HG03095 (cell line): ENCODE measurements at regions not wholly inside any gene's neighbourhood (a gene's known extent, or its start where the extent isn't known, plus 50 kb on each side); places are given as distances from the start of the nearest gene placed in this dataset.
"Not testable (repeated sequence)": the region's sequence is repeated elsewhere in the genome, so short reads cannot be mapped to it uniquely, and the experiment has no call there.

Source experiments
- ATAC-seq: cut with Tn5 transposase; IDR thresholded peaks from one replicate; pipeline ENCODE4 v1.9.1; 2021; ENCODE audit warnings: moderate library complexity; ENCODE audit not compliant: unreplicated experiment

DNA sequence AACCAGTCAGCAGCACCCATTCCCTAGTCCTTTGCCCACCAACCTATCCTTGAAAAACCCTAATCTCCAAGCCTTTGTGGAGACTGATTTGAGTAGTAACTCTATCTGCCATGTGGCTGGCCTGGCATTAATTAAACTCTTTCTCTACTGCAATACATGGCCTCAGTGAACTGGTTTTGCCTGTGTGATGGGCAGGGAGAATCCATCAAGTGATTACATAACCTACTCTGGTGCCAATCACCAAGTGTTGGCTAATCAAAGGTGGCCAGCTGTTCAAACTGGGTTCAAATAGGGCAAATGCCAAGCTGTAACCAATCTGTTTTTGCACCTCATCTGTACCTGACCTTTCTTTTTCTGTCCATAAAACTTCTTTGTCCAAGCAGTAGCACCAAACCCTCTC lies 139.8 kb upstream of the XPO1 start:
- ATAC-seq = no peak

DNA sequence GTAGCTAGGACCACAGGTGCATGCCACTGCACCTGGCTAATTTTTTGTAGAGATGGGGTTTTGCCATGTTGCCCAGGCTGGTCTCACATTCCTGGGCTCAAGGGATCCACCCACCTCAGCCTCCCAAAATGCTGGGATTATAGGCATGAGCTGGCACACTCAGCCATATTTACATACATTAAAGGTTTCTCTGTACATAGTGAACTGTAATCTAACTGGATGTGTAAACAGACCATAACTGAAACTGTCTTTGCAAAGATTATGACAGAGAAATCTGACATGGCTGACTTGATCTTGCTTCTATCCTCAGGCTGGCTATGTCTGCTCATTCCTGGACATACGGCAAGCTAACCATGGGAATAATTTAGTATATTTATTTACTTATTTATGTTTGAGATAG lies 139.2 kb upstream of the XPO1 start:
- no peak for ATAC-seq

DNA sequence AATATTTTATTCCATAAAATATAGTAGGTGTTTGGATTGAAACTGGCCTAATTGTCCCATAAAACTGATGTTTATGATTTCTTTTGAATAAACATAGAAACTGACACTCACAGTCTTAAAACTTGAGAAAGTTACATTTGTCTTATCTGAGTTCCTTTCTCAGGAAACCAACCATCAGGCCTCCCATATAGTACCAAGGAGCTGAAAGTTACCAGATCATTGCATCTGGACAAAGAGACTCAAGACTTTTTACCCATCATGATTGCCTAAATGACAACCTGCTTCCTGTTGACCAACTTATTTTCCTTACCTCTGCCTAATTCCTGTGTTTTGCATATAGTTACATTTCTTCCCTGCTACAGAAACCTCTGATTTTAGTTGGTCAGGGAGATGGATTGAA lies 137.0 kb upstream of the XPO1 start:
- no peak for ATAC-seq

DNA sequence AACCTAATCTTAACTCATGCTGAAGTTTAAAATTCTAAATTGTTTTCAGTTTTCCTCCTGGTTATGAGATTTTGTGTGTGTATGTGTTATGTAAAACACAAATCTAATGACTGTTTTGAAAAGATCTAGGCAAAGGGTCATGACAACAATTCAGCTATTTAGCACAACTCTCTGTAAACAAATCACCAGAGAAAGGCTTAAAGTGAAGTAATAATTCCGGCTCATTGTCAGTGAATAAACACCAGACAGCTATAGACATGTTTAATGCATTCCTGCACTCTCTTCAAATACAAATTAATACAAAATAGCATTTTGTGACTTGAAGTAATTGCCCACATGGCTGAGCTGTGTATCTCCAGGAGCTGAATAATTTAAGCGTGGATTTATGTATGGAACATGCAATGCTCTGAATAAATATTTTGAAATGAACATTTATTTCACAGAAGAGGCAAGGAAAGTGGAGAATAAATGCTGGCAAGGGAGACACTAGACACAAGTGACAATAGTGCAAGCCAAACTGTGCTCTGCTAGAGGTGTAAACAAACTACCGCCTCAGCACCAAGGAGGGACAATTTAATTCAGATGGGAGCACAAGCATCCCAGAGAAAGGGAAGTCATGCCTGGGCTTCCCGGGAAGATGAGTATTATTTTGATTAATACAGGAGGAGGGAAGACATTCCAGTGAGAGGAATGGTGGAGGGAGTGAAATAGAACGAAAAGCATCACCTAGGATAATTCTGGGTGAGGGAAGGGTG lies 133.6 kb upstream of the XPO1 start:
- ATAC-seq = no peak

DNA sequence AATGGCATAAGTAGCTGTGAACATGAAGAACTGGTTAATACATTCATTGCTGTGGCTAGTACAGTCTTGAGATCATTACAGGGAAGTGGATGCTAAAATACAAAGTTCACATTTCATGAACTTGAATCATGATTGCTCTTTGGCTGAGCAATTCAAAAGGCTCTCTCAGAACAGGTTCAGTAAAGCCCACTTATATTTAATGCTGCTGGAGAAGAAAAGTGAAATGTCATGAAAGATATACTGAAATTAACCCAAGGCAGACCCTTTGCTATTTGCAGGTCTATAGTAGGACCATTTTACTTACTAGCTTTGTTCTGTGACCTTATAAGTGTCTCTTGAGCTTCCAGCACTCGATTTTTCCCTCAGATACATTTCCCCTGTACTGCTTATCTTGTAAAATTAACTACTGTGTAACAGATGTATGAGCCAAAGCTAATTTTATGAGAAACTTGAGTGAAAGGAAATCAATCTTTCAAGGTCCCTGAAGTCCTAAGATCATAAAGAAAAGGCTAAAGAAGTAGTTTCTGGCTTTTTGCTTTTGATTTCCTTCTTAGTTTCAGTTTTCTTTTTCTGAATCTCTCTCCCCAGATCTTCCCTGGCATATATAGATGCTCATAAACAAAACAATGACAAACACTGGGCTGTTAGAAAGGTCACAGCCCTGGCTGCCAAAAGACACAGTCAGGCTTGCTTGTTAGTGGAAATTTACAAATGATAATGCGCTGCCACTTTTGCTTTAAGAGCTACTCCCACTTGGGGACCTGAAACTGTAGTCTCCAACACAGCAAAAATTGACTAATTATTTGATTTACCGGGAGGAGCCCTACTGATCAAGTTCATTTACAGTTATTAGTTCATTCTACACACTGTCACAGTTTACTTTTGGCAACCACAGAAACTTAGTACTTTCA lies 132.7 kb upstream of the XPO1 start:
- ATAC-seq = no peak

DNA sequence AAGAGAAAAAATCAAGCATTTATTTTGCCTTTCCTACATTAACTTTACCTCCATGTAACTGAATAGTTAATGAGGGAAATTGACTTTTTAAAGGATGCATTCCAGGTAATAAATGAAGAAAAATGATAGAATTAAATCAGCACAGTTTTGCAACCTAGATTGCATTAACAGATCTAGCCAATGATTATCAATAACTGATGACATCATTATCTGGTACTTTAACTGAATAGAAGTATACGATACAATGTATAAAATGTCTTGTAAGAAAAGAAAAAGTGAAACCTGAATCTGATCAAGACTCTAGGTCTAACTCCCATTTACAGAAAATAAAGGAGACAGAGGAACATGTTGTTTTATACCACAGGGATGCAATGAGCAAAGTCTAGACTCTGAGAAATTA lies 126.0 kb upstream of the XPO1 start:
- no peak for ATAC-seq

DNA sequence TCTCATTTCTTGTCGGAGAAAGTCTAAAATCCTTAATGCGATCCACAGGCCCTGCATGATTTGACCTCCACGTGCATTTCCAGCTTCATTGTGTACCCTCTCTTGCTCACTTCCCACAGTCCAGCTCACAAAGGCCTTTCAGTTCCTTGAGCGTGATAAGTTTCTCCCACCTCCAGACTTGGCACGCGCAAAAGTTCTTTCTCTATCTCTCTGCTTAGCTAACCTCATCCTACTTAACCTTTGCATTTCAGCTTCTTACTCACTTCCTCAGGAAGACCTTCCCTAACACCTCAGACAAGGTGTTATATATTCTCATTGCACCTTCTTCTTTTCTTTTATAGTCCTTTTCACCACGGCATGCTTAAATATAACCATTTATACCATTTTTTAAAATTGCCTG lies 124.8 kb upstream of the XPO1 start:
- no peak for ATAC-seq

DNA sequence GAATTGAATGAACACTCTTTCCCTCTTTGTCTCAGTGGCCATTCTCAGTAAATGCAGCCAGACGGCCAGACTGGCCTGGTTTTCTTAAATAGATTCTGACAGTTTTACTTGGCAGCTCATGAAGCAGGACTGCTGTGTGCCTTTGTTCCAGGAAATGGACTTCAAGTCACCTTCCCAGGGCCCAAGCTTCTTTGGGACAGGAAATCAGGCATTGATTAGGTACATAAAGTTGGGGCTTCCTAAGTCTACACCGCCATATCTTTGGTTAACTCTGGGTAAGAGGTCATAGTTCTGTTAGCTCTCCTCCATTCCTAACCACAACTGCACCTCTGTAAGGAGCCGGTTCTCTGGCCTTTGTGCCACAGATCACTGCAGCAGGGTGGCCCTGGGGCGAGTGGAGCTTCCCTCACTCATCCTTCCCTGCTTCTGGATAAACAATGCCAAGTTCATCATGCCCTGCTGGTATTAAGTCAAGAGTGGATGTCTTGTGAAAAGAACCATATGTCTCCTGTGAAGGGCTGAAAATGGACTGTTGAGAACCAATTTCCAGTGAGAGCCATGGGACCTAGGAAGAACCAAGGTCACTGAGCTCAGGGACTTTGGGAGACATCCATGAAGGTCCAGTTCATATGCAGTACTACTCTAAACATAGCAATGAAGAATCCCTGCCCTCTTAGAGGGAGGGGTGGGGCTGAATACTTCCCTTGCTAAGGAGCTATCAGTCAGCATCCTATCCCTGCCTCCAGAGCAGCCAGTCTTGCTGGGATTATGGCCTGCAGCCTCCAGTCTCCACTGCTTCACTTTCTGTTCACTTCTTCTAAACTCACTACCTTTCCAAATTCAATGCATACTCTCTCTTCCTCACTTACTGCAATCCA lies 122.6 kb upstream of the XPO1 start:
- ATAC-seq = no peak

DNA sequence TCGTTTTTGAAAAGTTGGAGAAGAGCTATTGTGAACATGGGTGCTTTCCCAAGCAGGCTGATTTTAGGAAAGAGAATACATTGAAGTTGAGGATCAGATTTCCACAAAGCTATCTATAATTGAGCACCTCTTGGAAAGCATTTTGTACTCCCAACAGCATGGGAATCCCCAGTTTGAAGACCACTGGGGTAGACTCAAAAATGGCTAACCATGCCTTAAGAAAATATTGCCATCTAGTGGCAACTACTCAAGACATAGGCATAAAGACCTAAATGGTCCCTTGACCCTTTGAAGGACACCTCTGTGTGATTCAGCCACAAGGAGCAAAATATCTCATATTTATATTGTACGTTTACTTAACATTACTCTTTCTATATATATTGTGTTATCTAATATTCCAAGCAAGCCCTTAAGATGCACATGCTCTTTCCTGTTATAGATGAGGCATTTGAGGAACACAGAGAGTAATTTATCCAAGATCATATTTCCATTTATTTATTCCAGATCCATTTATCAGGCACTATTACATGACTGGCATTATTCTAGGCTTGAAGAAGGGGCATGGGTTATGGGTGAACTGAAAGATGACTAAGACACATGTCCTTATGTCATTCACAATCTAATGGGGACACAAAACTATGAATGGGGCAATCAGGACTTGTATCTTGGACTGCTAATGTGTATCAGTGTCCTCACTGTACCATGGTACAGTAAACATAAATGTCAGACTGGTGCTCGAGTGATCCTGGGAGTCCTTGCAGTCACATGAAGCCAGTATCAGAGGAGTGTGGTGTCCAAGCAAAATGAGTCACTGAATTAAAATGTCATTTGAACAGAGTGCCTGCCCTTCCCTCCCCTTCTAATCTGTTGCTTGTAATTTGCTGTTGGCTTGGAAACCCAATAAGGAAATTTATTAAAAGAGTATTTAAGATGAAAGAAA lies 121.0 kb upstream of the XPO1 start:
- ATAC-seq = no peak

DNA sequence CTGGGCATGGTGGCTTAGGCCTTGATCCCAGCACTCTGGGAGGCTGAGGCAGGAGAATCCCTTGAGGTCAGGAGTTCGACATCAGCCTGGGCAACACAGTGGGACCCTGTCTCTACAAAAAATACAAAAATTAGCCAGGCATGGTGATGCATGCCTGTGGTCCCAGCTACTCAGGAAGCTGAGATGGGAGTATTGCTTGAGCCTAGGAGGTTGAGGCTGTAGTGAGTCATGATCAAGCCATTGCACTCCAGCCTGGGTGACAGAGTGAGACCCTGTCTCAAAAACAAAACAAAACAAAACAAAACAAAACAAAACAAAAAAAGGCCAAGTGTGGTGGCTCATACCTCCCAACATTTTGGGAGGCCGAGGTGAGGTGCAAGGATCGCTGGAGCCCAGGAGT lies 111.8 kb upstream of the XPO1 start:
- ATAC-seq = not testable (repeated sequence)

DNA sequence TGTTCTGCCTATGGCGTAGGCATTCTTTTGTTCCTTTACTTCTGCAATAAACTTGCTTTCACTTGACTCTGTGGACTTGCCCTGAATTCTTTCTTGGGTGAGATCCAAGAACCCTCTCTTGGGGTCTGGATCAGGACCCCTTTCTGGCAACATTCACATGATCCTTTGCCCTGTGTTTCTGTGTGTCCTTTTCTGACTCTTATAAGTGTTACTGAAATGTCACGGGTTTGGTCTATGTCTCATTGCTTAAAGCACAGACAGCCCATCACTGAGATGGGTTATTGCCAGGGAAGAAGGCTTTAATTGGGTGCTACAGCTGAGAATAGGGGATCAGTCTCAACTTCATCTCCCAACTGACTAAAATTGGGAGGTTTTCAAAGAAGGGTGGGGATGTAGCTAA lies 110.9 kb upstream of the XPO1 start:
- no peak for ATAC-seq

DNA sequence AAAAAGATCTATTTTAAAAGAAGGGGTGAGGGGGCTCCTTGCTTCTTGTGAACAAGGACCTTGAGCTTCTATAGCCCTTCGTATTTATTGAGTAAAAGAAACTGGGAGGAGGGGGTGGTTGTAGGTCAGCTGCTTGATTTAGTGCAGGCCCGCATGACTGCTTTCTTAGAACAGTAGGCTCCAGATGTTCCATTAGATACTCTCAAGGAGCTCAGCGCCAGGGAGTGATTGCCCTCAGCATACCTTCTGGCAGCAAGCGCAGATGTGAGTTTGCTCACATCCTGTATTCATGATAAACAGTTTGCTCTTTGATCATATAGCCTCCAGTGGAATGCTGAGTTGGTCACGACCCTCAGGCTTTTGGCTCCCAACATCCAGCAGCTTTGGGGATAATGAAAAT lies 108.9 kb upstream of the XPO1 start:
- ATAC-seq = no peak

DNA sequence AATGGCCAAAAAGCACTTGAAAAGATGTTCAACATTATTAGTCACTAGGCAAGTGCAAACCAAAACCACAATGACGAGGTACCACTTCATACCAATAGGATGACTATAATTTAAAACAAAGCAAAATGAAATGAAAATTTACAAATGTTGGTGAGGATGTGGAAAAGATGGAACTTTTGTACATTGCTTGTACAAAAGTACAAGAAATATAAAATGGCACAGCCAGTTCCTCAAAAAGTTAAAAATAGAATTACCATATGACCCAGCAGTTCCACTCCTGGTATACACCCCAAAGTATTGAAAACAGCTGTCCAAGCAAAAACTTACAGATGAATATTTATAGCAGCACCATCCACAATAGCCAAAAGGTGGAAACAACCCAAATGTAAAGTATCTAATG lies 107.8 kb upstream of the XPO1 start:
- no peak for ATAC-seq

DNA sequence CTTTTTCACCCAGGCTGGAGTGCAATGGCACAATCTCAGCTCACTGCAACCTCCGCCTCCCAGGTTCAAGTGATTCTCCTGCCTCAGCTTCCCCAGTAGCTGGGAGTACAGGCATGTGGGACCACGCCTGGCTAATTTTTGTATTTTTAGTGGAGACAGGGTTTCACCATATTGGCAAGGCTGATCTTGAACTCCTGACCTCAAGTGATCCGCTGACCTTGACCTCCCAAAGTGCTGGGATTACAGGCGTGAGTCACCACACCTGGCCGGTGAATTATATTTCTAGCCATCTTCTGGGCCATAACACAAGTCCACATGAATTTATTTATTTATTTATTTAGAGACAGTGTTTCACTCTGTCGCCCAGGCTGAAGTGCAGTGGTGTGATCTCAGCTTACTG lies 105.0 kb upstream of the XPO1 start:
- ATAC-seq = not testable (repeated sequence)

DNA sequence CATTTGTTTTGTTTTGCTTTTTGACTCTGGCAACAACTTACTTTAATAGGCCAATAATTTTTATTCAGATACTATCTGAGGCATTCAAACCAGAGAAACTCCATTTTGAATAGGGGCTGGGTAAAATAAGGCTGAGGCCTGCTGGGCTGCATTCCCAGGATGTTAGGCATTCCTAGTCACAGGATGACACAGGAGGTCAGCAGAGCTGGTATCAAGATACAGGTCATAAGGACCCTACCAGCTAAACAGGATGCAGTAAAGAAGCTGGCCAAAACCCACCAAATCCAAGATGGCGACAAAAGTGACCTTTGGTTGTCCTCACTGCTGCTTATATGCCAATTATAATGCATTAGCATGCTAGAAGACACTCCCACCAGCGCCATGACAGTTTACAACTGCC lies 102.2 kb upstream of the XPO1 start:
- ATAC-seq = no peak

DNA sequence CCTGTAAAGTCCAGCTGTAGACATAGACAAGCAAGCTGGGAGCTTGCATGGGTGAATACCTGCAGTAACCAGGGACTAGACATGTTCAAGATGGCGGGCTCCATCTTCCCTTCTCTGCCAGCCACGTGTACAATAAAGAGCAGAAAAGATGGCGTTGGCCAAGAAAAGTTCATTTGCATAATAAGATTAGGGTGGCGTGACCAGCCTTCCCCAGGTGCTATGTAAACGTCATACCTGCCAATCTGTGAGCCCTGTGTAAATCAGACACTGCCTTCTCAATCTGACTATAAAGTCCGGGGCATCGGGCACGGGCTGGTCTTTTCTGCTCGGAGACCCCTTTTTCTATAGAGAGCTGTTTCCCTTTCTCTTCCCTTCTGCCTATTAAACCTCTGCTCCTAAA lies 101.6 kb upstream of the XPO1 start:
- no peak for ATAC-seq

DNA sequence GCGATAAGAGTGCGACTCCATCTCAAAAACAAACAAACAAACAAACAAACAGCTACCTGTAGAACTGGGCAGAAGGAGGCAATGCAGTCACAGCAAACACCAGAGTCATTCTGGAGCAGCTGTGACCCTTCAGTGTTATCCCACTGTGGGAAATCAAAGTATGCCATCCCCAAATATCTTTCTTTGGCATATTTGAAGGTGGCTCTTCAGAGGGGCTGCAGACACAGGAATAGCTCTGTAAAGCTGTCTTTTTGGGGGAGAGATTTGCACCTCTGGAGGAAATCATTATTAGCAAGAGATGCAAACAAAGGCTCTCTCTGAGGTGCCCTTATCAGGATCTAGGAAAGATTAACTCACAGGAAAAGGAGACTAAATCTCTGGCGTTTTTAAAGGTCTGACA lies 98.5 kb upstream of the XPO1 start:
- ATAC-seq = no peak

DNA sequence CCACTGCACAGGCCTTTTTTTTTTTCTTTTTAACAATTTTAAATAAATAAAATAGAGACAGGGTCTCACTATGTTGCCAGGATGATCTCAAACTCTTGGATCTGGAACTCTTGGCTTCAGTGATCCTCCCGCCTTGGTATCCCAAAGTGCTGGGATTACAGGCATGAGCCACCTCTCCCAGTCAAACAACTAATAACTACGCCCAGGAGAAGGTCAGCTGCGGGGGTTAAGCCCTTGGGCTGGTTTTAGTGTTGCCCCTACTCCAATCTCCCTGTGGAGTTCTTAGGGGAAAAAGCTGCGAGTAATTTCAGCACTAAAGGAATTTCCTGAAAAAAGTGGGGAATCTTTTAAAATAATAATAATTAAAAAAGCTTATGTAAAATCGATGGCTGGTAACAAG lies 96.4 kb upstream of the XPO1 start:
- ATAC-seq = no peak

DNA sequence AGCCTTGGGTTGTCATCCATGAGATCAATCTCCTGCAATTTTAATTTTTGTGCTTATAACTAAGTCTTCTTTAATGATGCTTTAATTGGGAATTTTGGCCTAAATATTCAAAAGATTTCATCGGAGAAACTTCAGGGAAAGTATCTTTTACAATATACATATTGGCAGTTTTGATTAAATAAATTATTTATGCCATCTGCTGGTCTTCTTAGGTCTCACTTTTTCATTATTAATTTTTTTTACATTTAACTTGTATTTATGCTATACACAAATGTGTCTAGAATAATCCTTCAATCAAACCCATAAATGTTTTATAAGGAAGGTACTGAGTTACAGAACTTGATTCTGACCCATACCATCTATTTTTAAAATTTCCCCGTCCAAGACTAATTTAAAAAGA lies 95.1 kb upstream of the XPO1 start:
- no peak for ATAC-seq
